Fibroblast of mammary gland (primary cell): ENCODE measurements at regions not wholly inside any gene's neighbourhood (a gene's known extent, or its start where the extent isn't known, plus 50 kb on each side); places are given as distances from the start of the nearest gene placed in this dataset.

Experiments used
- DNase-seq: peaks from one replicate; pipeline ENCODE4 v3.0.0-alpha.2; 2010; ENCODE audit warnings: low read depth
- H3K4me3 ChIP-seq: 2 replicates; pipeline ENCODE4 v1.5.1; 2011; ENCODE audit warnings: low read depth, mild to moderate bottlenecking, low read length, moderate library complexity; ENCODE audit not compliant: control insufficient read depth
- TF ChIP-seq, protein P1 (sequence below): conservative IDR thresholded peaks from 2 replicates; pipeline ENCODE4 v1.5.1; 2011; ENCODE audit warnings: low read depth, low read length, inconsistent platforms; ENCODE audit not compliant: control insufficient read depth, insufficient read depth

DNA sequence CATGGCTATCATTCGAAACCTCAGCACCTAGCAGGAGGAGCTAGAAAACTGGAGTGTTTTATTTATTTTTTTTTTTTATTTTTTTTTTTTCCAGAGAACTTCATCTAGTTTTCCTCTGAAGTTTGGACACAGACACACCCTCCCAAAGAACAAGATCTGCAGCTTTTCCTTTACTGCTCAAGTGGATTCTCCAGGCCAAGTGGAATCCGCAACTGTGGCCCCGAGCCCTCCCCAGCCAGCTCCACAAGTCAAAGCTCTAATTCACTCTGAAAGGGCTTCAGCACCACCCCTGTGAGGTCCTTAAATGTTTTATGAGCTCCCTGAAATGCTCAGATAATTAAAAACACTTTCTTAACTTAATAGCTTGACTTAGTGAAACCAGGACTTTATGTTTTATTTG, 332.1 kb upstream of the DYNLRB2 start:
- no peak for DNase-seq
- TF ChIP-seq, protein P1, sequence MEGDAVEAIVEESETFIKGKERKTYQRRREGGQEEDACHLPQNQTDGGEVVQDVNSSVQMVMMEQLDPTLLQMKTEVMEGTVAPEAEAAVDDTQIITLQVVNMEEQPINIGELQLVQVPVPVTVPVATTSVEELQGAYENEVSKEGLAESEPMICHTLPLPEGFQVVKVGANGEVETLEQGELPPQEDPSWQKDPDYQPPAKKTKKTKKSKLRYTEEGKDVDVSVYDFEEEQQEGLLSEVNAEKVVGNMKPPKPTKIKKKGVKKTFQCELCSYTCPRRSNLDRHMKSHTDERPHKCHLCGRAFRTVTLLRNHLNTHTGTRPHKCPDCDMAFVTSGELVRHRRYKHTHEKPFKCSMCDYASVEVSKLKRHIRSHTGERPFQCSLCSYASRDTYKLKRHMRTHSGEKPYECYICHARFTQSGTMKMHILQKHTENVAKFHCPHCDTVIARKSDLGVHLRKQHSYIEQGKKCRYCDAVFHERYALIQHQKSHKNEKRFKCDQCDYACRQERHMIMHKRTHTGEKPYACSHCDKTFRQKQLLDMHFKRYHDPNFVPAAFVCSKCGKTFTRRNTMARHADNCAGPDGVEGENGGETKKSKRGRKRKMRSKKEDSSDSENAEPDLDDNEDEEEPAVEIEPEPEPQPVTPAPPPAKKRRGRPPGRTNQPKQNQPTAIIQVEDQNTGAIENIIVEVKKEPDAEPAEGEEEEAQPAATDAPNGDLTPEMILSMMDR, result no peak
- no peak overlapping the region for H3K4me3 ChIP-seq

DNA sequence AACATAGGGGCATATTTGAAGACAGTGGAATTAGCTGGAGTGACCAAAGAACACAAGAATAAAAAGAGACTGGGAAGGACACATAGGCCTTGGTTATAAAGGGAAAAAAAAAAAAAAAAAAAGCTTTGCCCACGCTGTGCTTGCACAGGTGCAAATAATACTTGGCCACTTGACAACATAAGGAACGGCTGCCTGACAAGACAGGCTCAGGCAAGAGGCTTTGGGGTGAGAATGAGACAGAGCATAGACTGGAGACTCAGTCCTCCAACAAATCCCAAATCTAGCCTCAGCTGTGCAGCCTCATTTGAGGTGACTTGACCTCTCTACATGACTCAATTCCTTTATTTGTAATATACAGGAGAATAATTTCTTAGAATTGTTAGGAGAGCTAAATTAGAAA, 332.8 kb upstream of the DYNLRB2 start:
- no peak for DNase-seq
- no peak overlapping the region for H3K4me3 ChIP-seq
- TF ChIP-seq, protein P1, result no peak

DNA sequence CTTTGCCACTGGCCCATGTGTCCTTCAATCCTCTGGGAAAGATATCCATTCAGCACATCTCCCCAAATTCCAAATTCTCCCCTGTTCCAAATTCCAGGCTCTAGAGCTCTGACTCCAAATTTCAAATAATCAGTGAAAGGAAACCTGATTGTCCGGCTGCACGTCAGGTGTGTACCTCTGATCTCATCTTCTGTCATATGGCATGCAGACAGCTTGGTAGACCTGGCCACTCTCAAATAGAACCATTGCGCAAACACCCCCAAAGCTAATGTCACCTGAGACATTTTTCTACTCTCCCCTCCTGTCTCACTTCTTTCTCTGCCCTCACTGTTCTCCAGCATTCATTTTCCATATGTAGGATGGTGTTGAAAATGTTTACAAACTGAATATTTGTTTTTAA, 337.0 kb upstream of the DYNLRB2 start:
- no peak overlapping the region for H3K4me3 ChIP-seq
- DNase-seq, result no peak
- TF ChIP-seq, protein P1, result no peak

DNA sequence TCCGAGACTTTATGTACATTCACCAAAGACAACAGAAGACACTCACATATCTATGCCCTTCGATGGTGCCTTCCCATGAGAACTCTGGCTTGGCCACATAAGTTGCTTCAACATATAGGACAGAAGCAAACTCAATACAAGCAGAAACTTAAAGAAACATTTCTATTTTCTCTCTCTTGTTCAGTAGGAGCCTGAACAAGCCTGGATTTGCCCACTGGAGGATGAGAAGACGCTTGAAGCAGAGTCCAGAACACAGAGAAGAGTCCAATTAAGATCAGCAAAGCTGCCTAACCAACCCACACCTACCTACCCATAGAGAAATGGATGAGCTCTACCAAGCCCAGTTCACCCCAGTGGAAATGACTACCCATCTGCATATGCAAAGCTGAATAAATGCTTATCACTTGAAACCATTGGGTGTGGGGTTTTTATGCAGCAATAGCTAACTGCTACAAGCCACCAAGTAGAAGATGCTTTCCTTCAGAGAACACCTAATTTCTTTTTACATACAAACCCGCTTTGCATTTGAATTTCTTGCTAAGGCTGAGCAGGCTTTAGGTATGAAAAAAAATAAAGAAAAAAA, 337.9 kb upstream of the DYNLRB2 start:
- no peak for DNase-seq
- TF ChIP-seq, protein P1, result no peak
- no peak overlapping the region for H3K4me3 ChIP-seq

DNA sequence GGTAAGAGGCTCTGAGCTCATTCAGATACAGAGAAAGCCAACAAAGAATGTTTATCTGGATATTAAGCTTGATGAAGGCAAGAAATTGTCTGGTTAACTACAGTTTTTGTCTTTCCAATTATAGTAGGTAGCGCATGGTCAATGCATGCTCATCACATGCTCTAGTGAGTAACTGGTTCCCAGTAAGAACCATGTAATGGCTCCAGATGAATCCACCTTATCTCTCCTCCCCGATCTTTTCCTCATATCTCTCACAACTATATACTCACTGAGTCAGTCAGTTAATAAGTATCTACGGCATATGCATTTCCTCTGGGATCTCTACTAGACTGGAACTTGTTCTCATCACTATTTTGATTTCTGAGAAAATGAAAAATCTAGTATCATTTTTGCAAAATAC, 340.7 kb upstream of the DYNLRB2 start:
- TF ChIP-seq, protein P1, result no peak
- H3K4me3 ChIP-seq, result no peak overlapping the region
- DNase-seq, result no peak

DNA sequence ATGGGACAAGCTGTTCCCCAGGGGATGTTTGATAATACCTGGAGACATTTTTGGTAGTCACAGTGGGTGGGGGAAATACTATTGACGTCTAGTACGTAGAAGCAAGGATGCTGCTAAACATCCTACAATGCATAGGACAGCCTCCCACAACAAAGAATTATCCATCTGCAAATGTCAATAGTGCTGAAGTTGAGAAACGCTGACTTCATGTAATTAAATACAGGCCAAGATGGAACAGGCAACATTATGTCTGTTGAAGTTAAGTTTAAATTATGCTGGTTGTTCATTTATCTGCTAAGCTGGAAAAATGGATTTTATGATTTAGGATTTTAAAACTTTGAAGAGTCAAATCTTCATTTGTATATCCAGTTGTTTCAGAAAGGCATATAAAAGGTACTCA, 341.2 kb upstream of the DYNLRB2 start:
- H3K4me3 ChIP-seq, result no peak overlapping the region
- DNase-seq, result no peak
- TF ChIP-seq, protein P1, result no peak
